Endodermal cell (in vitro differentiated cells): ENCODE measurements at regions not wholly inside any gene's neighbourhood (a gene's known extent, or its start where the extent isn't known, plus 50 kb on each side); places are given as distances from the start of the nearest gene placed in this dataset.

Experiments
- DNase-seq: peaks from one replicate; pipeline ENCODE4 v3.0.0-alpha.2; 2017
- H3K27ac ChIP-seq: 2 replicates; pipeline ENCODE4 v1.5.1; 2013; ENCODE audit warnings: mild to moderate bottlenecking, low read depth, low read length, moderate library complexity
- H3K27me3 ChIP-seq: 2 replicates; pipeline ENCODE4 v1.6.1; 2013; ENCODE audit warnings: mild to moderate bottlenecking, low read length, moderate library complexity; ENCODE audit not compliant: insufficient read depth, control insufficient read depth, poor library complexity, severe bottlenecking
- H3K36me3 ChIP-seq: 2 replicates; pipeline ENCODE4 v1.7.0; 2013; ENCODE audit warnings: mild to moderate bottlenecking, low read length, moderate library complexity; ENCODE audit not compliant: control insufficient read depth, insufficient read depth
- H3K4me1 ChIP-seq: one replicate; pipeline ENCODE4 v1.7.0; 2013; ENCODE audit warnings: low read length; ENCODE audit not compliant: control insufficient read depth, insufficient read depth
- H3K4me3 ChIP-seq: 2 replicates; pipeline ENCODE4 v1.5.1; 2013; ENCODE audit warnings: mild to moderate bottlenecking, low read length, moderate library complexity
- H3K9ac ChIP-seq: 2 replicates; pipeline ENCODE4 v1.6.1; 2013; ENCODE audit warnings: mild to moderate bottlenecking, low read length, moderate library complexity; ENCODE audit not compliant: poor library complexity, severe bottlenecking; ENCODE audit errors: extremely low read depth
- H3K9me3 ChIP-seq: 2 replicates; pipeline ENCODE4 v1.6.1; 2013; ENCODE audit warnings: mild to moderate bottlenecking, low read length, moderate library complexity; ENCODE audit not compliant: control insufficient read depth
- H3K27ac Mint-ChIP-seq: 2 replicates; pipeline ENCODE4 v1.8.0; 2020; ENCODE audit warnings: mixed read lengths
- H3K27me3 Mint-ChIP-seq: 2 replicates; pipeline ENCODE4 v1.8.0; 2021; ENCODE audit warnings: mild to moderate bottlenecking, mixed read lengths; ENCODE audit not compliant: insufficient read depth
- H3K36me3 Mint-ChIP-seq: 2 replicates; pipeline ENCODE4 v1.8.0; 2020; ENCODE audit warnings: low read depth, mixed read lengths
- H3K4me1 Mint-ChIP-seq: 2 replicates; pipeline ENCODE4 v1.8.0; 2020; ENCODE audit warnings: mixed read lengths
- H3K4me3 Mint-ChIP-seq: 2 replicates; pipeline ENCODE4 v1.8.0; 2020; ENCODE audit warnings: mild to moderate bottlenecking, moderate library complexity, mixed read lengths
- H3K9me3 Mint-ChIP-seq: 2 replicates; pipeline ENCODE4 v1.8.0; 2020; ENCODE audit warnings: mild to moderate bottlenecking, mixed read lengths
- CTCF ChIP-seq: fragments of 200-600 bp; sonication (generic); conservative IDR thresholded peaks from 2 replicates; pipeline ENCODE4 v1.5.0; 2021; ENCODE audit warnings: antibody characterized with exemption, mild to moderate bottlenecking
- WGBS, 2 experiments: methylation state at CpG; one replicate each; pipeline versions ENCODE4 v1.1.5 to v1.1.7; 2013; ENCODE audit warnings: missing lambda C conversion rate in 2 of 2, mixed read lengths in 1 of 2; ENCODE audit not compliant: insufficient coverage in 1 of 2, insufficient read length in 1 of 2; 5-methylcytosine and 5-hydroxymethylcytosine counted together

DNA sequence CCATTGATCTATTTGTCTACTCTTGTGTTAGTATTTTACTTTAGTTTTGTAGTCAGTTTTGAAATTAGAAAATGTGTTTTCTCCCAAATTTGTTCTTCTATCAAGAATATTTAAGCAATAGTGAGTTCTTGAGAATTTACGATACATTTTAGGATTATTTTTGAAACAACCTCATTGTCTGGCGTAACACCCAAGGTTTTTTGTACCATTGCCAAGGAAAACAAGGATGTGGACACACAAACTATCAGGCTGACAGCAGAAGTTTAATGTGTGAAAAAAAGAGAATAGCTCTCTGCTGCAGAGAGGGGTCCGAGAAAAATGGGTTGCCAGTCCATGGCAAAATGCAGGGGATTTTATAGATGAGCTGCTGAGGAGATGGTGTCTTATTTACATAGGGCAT lies 865.1 kb upstream of the CNTN5 start:
- peaks cover 23% of the 10 kb centered on the region for H3K9me3 ChIP-seq
- no peaks in the 10 kb centered on the region for H3K27me3 ChIP-seq
- no peaks in the 10 kb centered on the region for H3K4me1 ChIP-seq
- H3K4me3 ChIP-seq = no peak overlapping the region
- no peaks in the 10 kb centered on the region for H3K36me3 ChIP-seq
- 95 to 100% methylated on average over 2 to 3 of the region's 3 CpGs for WGBS, 2 experiments
- Mint-ChIP-seq H3K9me3 (peaks cover 37% of the 10 kb centered on the region), H3K4me1 (no peaks in the 10 kb centered on the region), H3K27ac (no peak overlapping the region), H3K36me3 (no peaks in the 10 kb centered on the region), H3K27me3 (no peaks in the 10 kb centered on the region), H3K4me3 (no peak overlapping the region)
- DNase-seq = no peak
- no peak for TF ChIP-seq CTCF
- no peak overlapping the region for H3K27ac ChIP-seq
- no peak overlapping the region for H3K9ac ChIP-seq

DNA sequence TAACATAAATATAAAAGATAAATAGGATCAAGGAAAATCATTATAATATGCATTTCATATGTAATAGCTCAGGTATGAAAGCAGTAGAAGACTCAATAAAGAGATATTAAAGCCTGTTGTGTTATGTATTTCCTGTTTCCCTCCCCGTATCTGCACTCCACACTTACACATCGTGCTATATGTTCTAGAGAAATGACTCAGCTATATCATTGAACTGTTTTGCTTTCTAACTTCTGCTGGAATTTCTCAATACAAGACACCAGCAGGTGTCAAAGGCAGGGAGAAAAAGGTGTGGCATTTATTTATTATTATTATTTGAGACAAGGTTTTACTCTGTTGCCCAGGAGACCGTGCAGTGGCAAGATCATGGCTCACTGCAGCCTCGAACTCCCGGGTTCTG lies 842.8 kb upstream of the CNTN5 start:
- no peaks in the 10 kb centered on the region for H3K36me3 ChIP-seq
- no peak overlapping the region for H3K4me3 ChIP-seq
- no peaks in the 10 kb centered on the region for H3K27me3 ChIP-seq
- Mint-ChIP-seq H3K9me3 (no peaks in the 10 kb centered on the region), H3K4me3 (no peak overlapping the region), H3K36me3 (no peaks in the 10 kb centered on the region), H3K27ac (no peak overlapping the region), H3K4me1 (no peaks in the 10 kb centered on the region), H3K27me3 (no peaks in the 10 kb centered on the region)
- DNase-seq = no peak
- H3K9ac ChIP-seq = no peak overlapping the region
- H3K27ac ChIP-seq = no peak overlapping the region
- no peaks in the 10 kb centered on the region for H3K9me3 ChIP-seq
- TF ChIP-seq CTCF = no peak
- no peaks in the 10 kb centered on the region for H3K4me1 ChIP-seq
- WGBS, 2 experiments = 97 to 100% methylated on average over 3 to 5 of the region's 5 CpGs

GRCh38 chr11:98180511-98180910 lies 840.2 kb upstream of the CNTN5 start:
- no peaks in the 10 kb centered on the region for H3K4me1 Mint-ChIP-seq
- no peak for DNase-seq
- Histone ChIP-seq H3K27ac (no peak overlapping the region), H3K4me1 (no peaks in the 10 kb centered on the region), H3K9ac (no peak overlapping the region), H3K9me3 (no peaks in the 10 kb centered on the region), H3K4me3 (no peak overlapping the region), H3K27me3 (no peaks in the 10 kb centered on the region), H3K36me3 (no peaks in the 10 kb centered on the region)
- 89% methylated on average over 1 of the region's 1 CpG; no CpG with 5 or more reads in 1 of the 2 experiments for WGBS, 2 experiments
- no peaks in the 10 kb centered on the region for H3K36me3 Mint-ChIP-seq
- peaks cover 11% of the 10 kb centered on the region for H3K9me3 Mint-ChIP-seq
- no peak overlapping the region for H3K4me3 Mint-ChIP-seq
- no peak for TF ChIP-seq CTCF
- no peaks in the 10 kb centered on the region for H3K27me3 Mint-ChIP-seq
- H3K27ac Mint-ChIP-seq = no peak overlapping the region
